ENCODE measurements at regions not wholly inside any gene's neighbourhood (a gene's known extent, or its start where the extent isn't known, plus 50 kb on each side); places are given as distances from the start of the nearest gene placed in this dataset.

DNA sequence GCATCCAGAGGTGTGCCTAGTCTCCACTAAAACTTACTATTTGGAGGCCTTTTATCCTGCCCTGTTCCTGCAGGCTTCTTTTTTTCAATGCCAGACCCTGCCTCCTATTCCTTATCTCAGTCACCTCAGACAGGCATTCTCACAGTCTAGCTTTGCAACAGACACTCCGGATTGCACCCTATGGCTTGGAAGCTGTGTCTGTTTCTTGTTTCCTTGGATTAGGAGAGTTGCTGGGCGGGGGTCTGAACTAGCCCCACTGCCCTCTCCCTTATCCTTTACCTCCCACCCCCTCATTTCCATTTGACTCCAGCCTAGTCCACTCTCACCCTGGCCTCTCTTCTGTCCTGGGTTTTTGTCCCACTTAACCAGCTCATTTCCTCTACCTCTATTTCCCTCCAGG is 228.1 kb upstream of the CITED2 start:
- no peaks in the 10 kb centered on the region for H3K36me3 ChIP-seq (ENCODE audit: insufficient read depth, low read length, poor library complexity, severe bottlenecking)
- no peak overlapping the region for H3K27ac ChIP-seq (ENCODE audit: low read depth, low read length, poor library complexity, severe bottlenecking)
- no peaks in the 10 kb centered on the region for H3K27me3 ChIP-seq (replicated peaks; ENCODE audit: insufficient read depth, low read depth, low read length, poor library complexity)
- DNase-seq (ENCODE audit: low spot score): no peak
- H3K4me3 ChIP-seq (ENCODE audit: low read depth, low read length, poor library complexity, severe bottlenecking): no peak overlapping the region
- CTCF ChIA-PET: no interaction called here
- no peaks in the 10 kb centered on the region for H3K4me1 ChIP-seq (ENCODE audit: insufficient read depth, low read length, poor library complexity, severe bottlenecking)
- H3K9me3 ChIP-seq (ENCODE audit: low read depth, low read length, poor library complexity, severe bottlenecking): no peaks in the 10 kb centered on the region
- intact Hi-C loops (cut with micrococcal nuclease; ENCODE audit: unreplicated experiment): no loop called here
- TF ChIP-seq, protein P1, sequence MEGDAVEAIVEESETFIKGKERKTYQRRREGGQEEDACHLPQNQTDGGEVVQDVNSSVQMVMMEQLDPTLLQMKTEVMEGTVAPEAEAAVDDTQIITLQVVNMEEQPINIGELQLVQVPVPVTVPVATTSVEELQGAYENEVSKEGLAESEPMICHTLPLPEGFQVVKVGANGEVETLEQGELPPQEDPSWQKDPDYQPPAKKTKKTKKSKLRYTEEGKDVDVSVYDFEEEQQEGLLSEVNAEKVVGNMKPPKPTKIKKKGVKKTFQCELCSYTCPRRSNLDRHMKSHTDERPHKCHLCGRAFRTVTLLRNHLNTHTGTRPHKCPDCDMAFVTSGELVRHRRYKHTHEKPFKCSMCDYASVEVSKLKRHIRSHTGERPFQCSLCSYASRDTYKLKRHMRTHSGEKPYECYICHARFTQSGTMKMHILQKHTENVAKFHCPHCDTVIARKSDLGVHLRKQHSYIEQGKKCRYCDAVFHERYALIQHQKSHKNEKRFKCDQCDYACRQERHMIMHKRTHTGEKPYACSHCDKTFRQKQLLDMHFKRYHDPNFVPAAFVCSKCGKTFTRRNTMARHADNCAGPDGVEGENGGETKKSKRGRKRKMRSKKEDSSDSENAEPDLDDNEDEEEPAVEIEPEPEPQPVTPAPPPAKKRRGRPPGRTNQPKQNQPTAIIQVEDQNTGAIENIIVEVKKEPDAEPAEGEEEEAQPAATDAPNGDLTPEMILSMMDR (conservative IDR thresholded peaks at IDR 0.05; ENCODE audit: low read depth, low read length): no peak
- no peak for TF ChIP-seq EZH2 (IDR thresholded peaks at IDR 0.05; ENCODE audit: borderline replicate concordance, low read depth, low read length, poor library complexity, severe bottlenecking)
- POLR2A ChIA-PET (ENCODE audit: low non-redundant PET): no interaction called here
- no TSS peak for BruUV-seq (replicated peaks)

- H3K36me3 ChIP-seq (ENCODE audit: insufficient read depth, low read length, poor library complexity, severe bottlenecking): no peaks in the 10 kb centered on the region
- H3K4me3 ChIP-seq (ENCODE audit: low read depth, low read length, poor library complexity, severe bottlenecking): no peak overlapping the region
- DNase-seq (ENCODE audit: low spot score): no peak
- no peak overlapping the region for H3K27ac ChIP-seq (ENCODE audit: low read depth, low read length, poor library complexity, severe bottlenecking)
- no peaks in the 10 kb centered on the region for H3K4me1 ChIP-seq (ENCODE audit: insufficient read depth, low read length, poor library complexity, severe bottlenecking)
- POLR2A ChIA-PET (ENCODE audit: low non-redundant PET): no interaction called here
- no peak for TF ChIP-seq EZH2 (IDR thresholded peaks at IDR 0.05; ENCODE audit: borderline replicate concordance, low read depth, low read length, poor library complexity, severe bottlenecking)
- TF ChIP-seq, protein P1 (conservative IDR thresholded peaks at IDR 0.05; ENCODE audit: low read depth, low read length): no peak
- BruUV-seq (replicated peaks): no TSS peak
- CTCF ChIA-PET: no interaction called here
- intact Hi-C loops (cut with micrococcal nuclease; ENCODE audit: unreplicated experiment): no loop called here
- H3K27me3 ChIP-seq (replicated peaks; ENCODE audit: insufficient read depth, low read depth, low read length, poor library complexity): no peaks in the 10 kb centered on the region
- H3K9me3 ChIP-seq (ENCODE audit: low read depth, low read length, poor library complexity, severe bottlenecking): no peaks in the 10 kb centered on the region
Measured at GRCh38 chr6:139600919-139601475, 226.5 kb upstream of the CITED2 start.

GRCh38 chr6:139600343-139600742 is 225.9 kb upstream of the CITED2 start:
- Histone ChIP-seq H3K4me3 (ENCODE audit: low read depth, low read length, poor library complexity, severe bottlenecking) (no peak overlapping the region), H3K27me3 (replicated peaks; ENCODE audit: insufficient read depth, low read depth, low read length, poor library complexity) (no peaks in the 10 kb centered on the region), H3K9me3 (ENCODE audit: low read depth, low read length, poor library complexity, severe bottlenecking) (no peaks in the 10 kb centered on the region), H3K36me3 (ENCODE audit: insufficient read depth, low read length, poor library complexity, severe bottlenecking) (no peaks in the 10 kb centered on the region), H3K4me1 (ENCODE audit: insufficient read depth, low read length, poor library complexity, severe bottlenecking) (no peaks in the 10 kb centered on the region), H3K27ac (ENCODE audit: low read depth, low read length, poor library complexity, severe bottlenecking) (no peak overlapping the region)
- no peak for DNase-seq (ENCODE audit: low spot score)
- intact Hi-C loops (cut with micrococcal nuclease; ENCODE audit: unreplicated experiment): no loop called here
- no TSS peak for BruUV-seq (replicated peaks)
- POLR2A ChIA-PET (ENCODE audit: low non-redundant PET): no interaction called here
- TF ChIP-seq, protein P1 (conservative IDR thresholded peaks at IDR 0.05; ENCODE audit: low read depth, low read length): no peak
- TF ChIP-seq EZH2 (IDR thresholded peaks at IDR 0.05; ENCODE audit: borderline replicate concordance, low read depth, low read length, poor library complexity, severe bottlenecking): no peak
- CTCF ChIA-PET: no interaction called here

Data from A673 (cell line).